ENCODE measurements at regions not wholly inside any gene's neighbourhood (a gene's known extent, or its start where the extent isn't known, plus 50 kb on each side); places are given as distances from the start of the nearest gene placed in this dataset.
"Not testable (repeated sequence)": the region's sequence is repeated elsewhere in the genome, so short reads cannot be mapped to it uniquely, and the experiment has no call there.

DNA sequence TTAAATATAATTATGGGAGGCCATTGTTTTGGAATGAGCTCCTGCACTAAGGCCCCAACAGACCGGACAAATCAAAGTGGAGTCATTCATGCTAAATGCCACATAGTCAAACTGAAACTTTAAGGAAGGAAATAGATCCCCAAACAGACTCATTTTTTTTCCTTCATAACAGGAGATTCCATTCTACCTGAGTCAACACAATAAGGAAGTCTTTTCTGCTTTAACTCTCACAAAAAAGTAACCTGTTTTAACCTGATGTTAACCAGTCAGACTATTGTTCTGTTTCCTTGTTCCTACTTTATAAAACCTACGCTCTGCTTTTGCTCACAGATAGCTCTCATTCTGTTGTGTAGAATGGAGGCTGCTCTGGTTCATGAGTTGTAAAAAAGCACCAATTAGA is 234.9 kb downstream of the YTHDC2 start:
- ChIA-PET CTCF (no interaction called here), POLR2A (no interaction called here)
- no peaks in the 10 kb centered on the region for H3K36me3 Mint-ChIP-seq (ENCODE audit: insufficient read depth, unreplicated experiment)
- BruUV-seq (replicated peaks), result no TSS peak
- H3K4me1 Mint-ChIP-seq (ENCODE audit: insufficient read depth, unreplicated experiment), result no peaks in the 10 kb centered on the region
- intact Hi-C loops (cut with micrococcal nuclease), result no loop called here
- H3K4me3 Mint-ChIP-seq (ENCODE audit: unreplicated experiment), result no peak overlapping the region
- H3K27me3 Mint-ChIP-seq (ENCODE audit: insufficient read depth, unreplicated experiment), result no peaks in the 10 kb centered on the region
- TF ChIP-seq, protein P1, sequence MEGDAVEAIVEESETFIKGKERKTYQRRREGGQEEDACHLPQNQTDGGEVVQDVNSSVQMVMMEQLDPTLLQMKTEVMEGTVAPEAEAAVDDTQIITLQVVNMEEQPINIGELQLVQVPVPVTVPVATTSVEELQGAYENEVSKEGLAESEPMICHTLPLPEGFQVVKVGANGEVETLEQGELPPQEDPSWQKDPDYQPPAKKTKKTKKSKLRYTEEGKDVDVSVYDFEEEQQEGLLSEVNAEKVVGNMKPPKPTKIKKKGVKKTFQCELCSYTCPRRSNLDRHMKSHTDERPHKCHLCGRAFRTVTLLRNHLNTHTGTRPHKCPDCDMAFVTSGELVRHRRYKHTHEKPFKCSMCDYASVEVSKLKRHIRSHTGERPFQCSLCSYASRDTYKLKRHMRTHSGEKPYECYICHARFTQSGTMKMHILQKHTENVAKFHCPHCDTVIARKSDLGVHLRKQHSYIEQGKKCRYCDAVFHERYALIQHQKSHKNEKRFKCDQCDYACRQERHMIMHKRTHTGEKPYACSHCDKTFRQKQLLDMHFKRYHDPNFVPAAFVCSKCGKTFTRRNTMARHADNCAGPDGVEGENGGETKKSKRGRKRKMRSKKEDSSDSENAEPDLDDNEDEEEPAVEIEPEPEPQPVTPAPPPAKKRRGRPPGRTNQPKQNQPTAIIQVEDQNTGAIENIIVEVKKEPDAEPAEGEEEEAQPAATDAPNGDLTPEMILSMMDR (IDR thresholded peaks at IDR 0.05; ENCODE audit: unreplicated experiment), result no peak
- no peak overlapping the region for H3K27ac Mint-ChIP-seq (ENCODE audit: low read depth, unreplicated experiment)
- DNase-seq (ENCODE audit: unreplicated experiment), result no peak
- H3K9me3 Mint-ChIP-seq (ENCODE audit: unreplicated experiment), result no peaks in the 10 kb centered on the region

- CTCF ChIA-PET, result interaction anchor here (0.7 kb wide), 1 partner anchor 1300 kb away, joined by 3 read pairs; no protein-coding TSS in a partner anchor
- intact Hi-C loops (cut with micrococcal nuclease), result no loop called here
- Mint-ChIP-seq H3K4me3 (ENCODE audit: unreplicated experiment) (no peak overlapping the region), H3K27me3 (ENCODE audit: insufficient read depth, unreplicated experiment) (no peaks in the 10 kb centered on the region), H3K9me3 (ENCODE audit: unreplicated experiment) (no peaks in the 10 kb centered on the region), H3K36me3 (ENCODE audit: insufficient read depth, unreplicated experiment) (no peaks in the 10 kb centered on the region), H3K4me1 (ENCODE audit: insufficient read depth, unreplicated experiment) (no peaks in the 10 kb centered on the region), H3K27ac (ENCODE audit: low read depth, unreplicated experiment) (no peak overlapping the region)
- DNase-seq (ENCODE audit: unreplicated experiment), result no peak
- BruUV-seq (replicated peaks), result no TSS peak
- TF ChIP-seq, protein P1 (IDR thresholded peaks at IDR 0.05; ENCODE audit: unreplicated experiment), result no peak
- POLR2A ChIA-PET, result no interaction called here
Observed at GRCh38 chr5:113749334-113749733, 235.8 kb downstream of the YTHDC2 start.

GRCh38 chr5:113753182-113753581 is 239.7 kb downstream of the YTHDC2 start:
- H3K27ac Mint-ChIP-seq (ENCODE audit: low read depth, unreplicated experiment); H3K4me3 Mint-ChIP-seq (ENCODE audit: unreplicated experiment); H3K4me1 Mint-ChIP-seq (ENCODE audit: insufficient read depth, unreplicated experiment); H3K36me3 Mint-ChIP-seq (ENCODE audit: insufficient read depth, unreplicated experiment); DNase-seq (ENCODE audit: unreplicated experiment); H3K9me3 Mint-ChIP-seq (ENCODE audit: unreplicated experiment); CTCF ChIA-PET; intact Hi-C loops (cut with micrococcal nuclease); BruUV-seq (replicated peaks); POLR2A ChIA-PET: not testable (repeated sequence)
- H3K27me3 Mint-ChIP-seq (ENCODE audit: insufficient read depth, unreplicated experiment), result peaks cover 27% of the 10 kb centered on the region

GRCh38 chr5:113755516-113755915 is 242.0 kb downstream of the YTHDC2 start:
- ChIA-PET CTCF (no interaction called here), POLR2A (no interaction called here)
- no TSS peak for BruUV-seq (replicated peaks)
- intact Hi-C loops (cut with micrococcal nuclease), result no loop called here
- no peak overlapping the region for H3K27ac Mint-ChIP-seq (ENCODE audit: low read depth, unreplicated experiment)
- peaks cover 45% of the 10 kb centered on the region for H3K27me3 Mint-ChIP-seq (ENCODE audit: insufficient read depth, unreplicated experiment)
- TF ChIP-seq, protein P1 (IDR thresholded peaks at IDR 0.05; ENCODE audit: unreplicated experiment), result no peak
- no peak for DNase-seq (ENCODE audit: unreplicated experiment)
- no peaks in the 10 kb centered on the region for H3K4me1 Mint-ChIP-seq (ENCODE audit: insufficient read depth, unreplicated experiment)
- no peaks in the 10 kb centered on the region for H3K9me3 Mint-ChIP-seq (ENCODE audit: unreplicated experiment)
- H3K4me3 Mint-ChIP-seq (ENCODE audit: unreplicated experiment), result no peak overlapping the region
- H3K36me3 Mint-ChIP-seq (ENCODE audit: insufficient read depth, unreplicated experiment), result no peaks in the 10 kb centered on the region

DNA sequence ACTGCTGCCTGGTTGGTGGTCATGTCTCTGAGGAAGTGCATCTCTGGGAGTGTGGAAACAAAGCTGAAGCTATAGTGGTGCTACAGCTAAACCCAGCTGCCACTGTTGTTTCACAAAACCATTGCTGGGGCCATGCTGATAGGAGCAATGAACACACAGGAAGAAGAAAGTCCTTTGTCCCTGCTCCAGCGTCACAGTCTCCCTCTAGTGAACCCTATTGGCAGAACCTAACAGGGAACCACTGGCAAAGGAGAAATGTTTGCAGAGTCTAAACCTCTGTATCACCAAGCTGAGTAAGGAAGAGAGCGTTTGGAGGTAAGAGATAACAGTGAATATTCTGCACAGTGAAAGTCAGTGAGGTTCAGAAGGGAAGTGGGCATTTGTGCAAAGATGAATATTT is 244.0 kb downstream of the YTHDC2 start:
- DNase-seq (ENCODE audit: unreplicated experiment), result no peak
- ChIA-PET CTCF (interaction anchor here (0.6 kb wide), 1 partner anchor 197 kb away, joined by 4 read pairs; no protein-coding TSS in a partner anchor), POLR2A (no interaction called here)
- no TSS peak for BruUV-seq (replicated peaks)
- Mint-ChIP-seq H3K4me3 (ENCODE audit: unreplicated experiment) (no peak overlapping the region), H3K36me3 (ENCODE audit: insufficient read depth, unreplicated experiment) (no peaks in the 10 kb centered on the region), H3K27me3 (ENCODE audit: insufficient read depth, unreplicated experiment) (peaks cover 65% of the 10 kb centered on the region), H3K9me3 (ENCODE audit: unreplicated experiment) (no peaks in the 10 kb centered on the region), H3K27ac (ENCODE audit: low read depth, unreplicated experiment) (no peak overlapping the region), H3K4me1 (ENCODE audit: insufficient read depth, unreplicated experiment) (no peaks in the 10 kb centered on the region)
- intact Hi-C loops (cut with micrococcal nuclease), result no loop called here
- TF ChIP-seq, protein P1 (IDR thresholded peaks at IDR 0.05; ENCODE audit: unreplicated experiment), result no peak
